SK-N-SH treated with all-trans-retinoic acid at 6 μM for 48 hours (cell line): ENCODE measurements at regions not wholly inside any gene's neighbourhood (a gene's known extent, or its start where the extent isn't known, plus 50 kb on each side); places are given as distances from the start of the nearest gene placed in this dataset.

Experiments
- ATAC-seq: fragments of 200-7000 bp; cut with Tn5 transposase; 3 replicates; pipeline ENCODE4 v1.9.1; 2020; ENCODE audit warnings: mild to moderate bottlenecking, moderate library complexity
- BACH2 ChIP-seq: fragments of 250-450 bp; sonication (Bioruptor Pico); IDR thresholded peaks from 2 replicates; pipeline ENCODE4 v1.9.0; 2021; ENCODE audit warnings: mild to moderate bottlenecking, borderline replicate concordance
- CSDC2 ChIP-seq: fragments of 250-450 bp; sonication (Bioruptor Pico); IDR thresholded peaks from 2 replicates; pipeline ENCODE4 v1.5.0; 2020; ENCODE audit warnings: mild to moderate bottlenecking, moderate library complexity
- ESRRG ChIP-seq: fragments of 250-450 bp; sonication (Bioruptor Pico); IDR thresholded peaks from 2 replicates; pipeline ENCODE4 v1.6.1; 2021; ENCODE audit warnings: mild to moderate bottlenecking
- GLIS3 ChIP-seq: fragments of 250-450 bp; sonication (Bioruptor Pico); IDR thresholded peaks from 2 replicates; pipeline ENCODE4 v1.5.0; 2020; ENCODE audit warnings: mild to moderate bottlenecking, moderate library complexity
- ISL1 ChIP-seq: fragments of 250-450 bp; sonication (Bioruptor Pico); IDR thresholded peaks from 2 replicates; pipeline ENCODE4 v2.1.2; 2022; ENCODE audit warnings: mild to moderate bottlenecking, moderate library complexity
- OSR1 ChIP-seq: fragments of 250-450 bp; sonication (Bioruptor Pico); IDR thresholded peaks from 2 replicates; pipeline ENCODE4 v1.8.0; 2022; ENCODE audit warnings: moderate library complexity, mild to moderate bottlenecking, inconsistent platforms
- PPARA ChIP-seq: fragments of 250-450 bp; sonication (Bioruptor Pico); IDR thresholded peaks from 2 replicates; pipeline ENCODE4 v1.5.0; 2020; ENCODE audit warnings: mild to moderate bottlenecking, borderline replicate concordance
- RARB ChIP-seq: fragments of 250-450 bp; sonication (Bioruptor Pico); IDR thresholded peaks from 2 replicates; pipeline ENCODE4 v1.8.0; 2021; ENCODE audit warnings: mild to moderate bottlenecking, moderate library complexity
- SNAI2 ChIP-seq: fragments of 250-450 bp; sonication (Bioruptor Pico); IDR thresholded peaks from 2 replicates; pipeline ENCODE4 v1.5.0; 2020; ENCODE audit warnings: mild to moderate bottlenecking, moderate library complexity
- TCF4 ChIP-seq: fragments of 250-450 bp; sonication (Bioruptor Pico); IDR thresholded peaks from 2 replicates; pipeline ENCODE4 v1.8.0; 2021; ENCODE audit warnings: mild to moderate bottlenecking, moderate library complexity, borderline replicate concordance
- TOX ChIP-seq: fragments of 250-450 bp; sonication (Bioruptor Pico); IDR thresholded peaks from 2 replicates; pipeline ENCODE4 v1.8.0; 2021; ENCODE audit warnings: mild to moderate bottlenecking, moderate library complexity, borderline replicate concordance
- ZC3H10 ChIP-seq: fragments of 250-450 bp; sonication (Bioruptor Pico); IDR thresholded peaks from 2 replicates; pipeline ENCODE4 v1.5.1; 2021; ENCODE audit warnings: mild to moderate bottlenecking, moderate library complexity
- ZFP3 ChIP-seq: fragments of 250-450 bp; sonication (Bioruptor Pico); IDR thresholded peaks from 2 replicates; pipeline ENCODE4 v1.5.0; 2020; ENCODE audit warnings: mild to moderate bottlenecking, moderate library complexity
- ZFP30 ChIP-seq: fragments of 450-650 bp; formaldehyde crosslinking; IDR thresholded peaks from 2 replicates; pipeline ENCODE4 v1.5.0; 2022; ENCODE audit warnings: mild to moderate bottlenecking, moderate library complexity
- ZNF565 ChIP-seq: fragments of 450-650 bp; formaldehyde crosslinking; conservative IDR thresholded peaks from 2 replicates; pipeline ENCODE4 v1.5.0; 2020; ENCODE audit warnings: low read depth, mild to moderate bottlenecking, moderate library complexity
- ZNF70 ChIP-seq: fragments of 450-650 bp; formaldehyde crosslinking; IDR thresholded peaks from 2 replicates; pipeline ENCODE4 v1.5.0; 2020; ENCODE audit warnings: mild to moderate bottlenecking, moderate library complexity
- ZNF8 ChIP-seq: fragments of 450-650 bp; formaldehyde crosslinking; IDR thresholded peaks from 2 replicates; pipeline ENCODE4 v1.5.0; 2020; ENCODE audit warnings: mild to moderate bottlenecking, moderate library complexity
- TF ChIP-seq, protein P1 (sequence below): fragments of 250-450 bp; sonication (Bioruptor Pico); IDR thresholded peaks from 2 replicates; pipeline ENCODE4 v1.5.0; 2020; ENCODE audit warnings: mild to moderate bottlenecking, moderate library complexity
- TF ChIP-seq, protein P2 (sequence below): fragments of 250-450 bp; sonication (Bioruptor Pico); IDR thresholded peaks from 2 replicates; pipeline ENCODE4 v1.8.0; 2021; ENCODE audit warnings: low read depth, mild to moderate bottlenecking, moderate library complexity, borderline replicate concordance
- TF ChIP-seq, protein P3 (sequence below): fragments of 250-450 bp; sonication (Bioruptor Pico); IDR thresholded peaks from 2 replicates; pipeline ENCODE4 v1.5.1; 2021; ENCODE audit warnings: mild to moderate bottlenecking, moderate library complexity
- TF ChIP-seq, protein P4 (sequence below): fragments of 250-450 bp; sonication (Bioruptor Pico); IDR thresholded peaks from 2 replicates; pipeline ENCODE4 v1.5.1; 2020; ENCODE audit warnings: low read depth, mild to moderate bottlenecking, moderate library complexity

DNA sequence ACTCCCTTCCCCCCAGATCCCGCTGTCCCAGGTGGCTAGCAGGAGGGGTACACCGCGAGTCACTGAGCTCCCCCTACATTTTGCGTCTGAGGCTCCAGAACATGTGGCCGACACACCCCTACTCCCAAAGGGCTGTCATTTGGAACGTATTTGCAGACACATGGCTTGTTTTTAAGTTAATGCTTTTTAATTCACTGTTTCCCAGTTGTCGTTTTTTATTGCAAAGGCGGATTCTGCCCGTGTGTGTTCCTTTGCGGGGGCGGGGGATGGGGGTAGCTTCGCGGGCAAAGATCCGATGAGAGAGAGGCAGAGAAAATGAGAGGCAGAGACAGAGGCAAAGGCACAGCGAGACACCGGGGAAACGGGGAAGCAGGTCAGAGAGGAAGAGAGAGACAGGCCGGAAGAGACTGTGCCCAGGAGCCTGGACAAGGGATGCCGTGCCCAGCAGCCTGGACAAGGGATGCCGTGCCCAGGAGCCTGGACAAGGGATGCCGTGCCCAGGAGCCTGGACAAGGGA, 270.2 kb downstream of the FOXD2 start:
- TF ChIP-seq ESRRG (CRISPR knock-in tag) (no peak), ZNF565 (CRISPR knock-in tag) (no peak), ISL1 (CRISPR knock-in tag) (no peak), ZFP30 (no peak), PPARA (no peak), TOX (CRISPR knock-in tag) (no peak), GLIS3 (CRISPR knock-in tag) (no peak), RARB (CRISPR knock-in tag) (no peak), BACH2 (CRISPR knock-in tag) (no peak), CSDC2 (CRISPR knock-in tag) (no peak), ZNF8 (no peak), ZFP3 (CRISPR knock-in tag) (no peak), SNAI2 (CRISPR knock-in tag) (no peak), ZC3H10 (CRISPR knock-in tag) (no peak)
- TF ChIP-seq, protein P1, sequence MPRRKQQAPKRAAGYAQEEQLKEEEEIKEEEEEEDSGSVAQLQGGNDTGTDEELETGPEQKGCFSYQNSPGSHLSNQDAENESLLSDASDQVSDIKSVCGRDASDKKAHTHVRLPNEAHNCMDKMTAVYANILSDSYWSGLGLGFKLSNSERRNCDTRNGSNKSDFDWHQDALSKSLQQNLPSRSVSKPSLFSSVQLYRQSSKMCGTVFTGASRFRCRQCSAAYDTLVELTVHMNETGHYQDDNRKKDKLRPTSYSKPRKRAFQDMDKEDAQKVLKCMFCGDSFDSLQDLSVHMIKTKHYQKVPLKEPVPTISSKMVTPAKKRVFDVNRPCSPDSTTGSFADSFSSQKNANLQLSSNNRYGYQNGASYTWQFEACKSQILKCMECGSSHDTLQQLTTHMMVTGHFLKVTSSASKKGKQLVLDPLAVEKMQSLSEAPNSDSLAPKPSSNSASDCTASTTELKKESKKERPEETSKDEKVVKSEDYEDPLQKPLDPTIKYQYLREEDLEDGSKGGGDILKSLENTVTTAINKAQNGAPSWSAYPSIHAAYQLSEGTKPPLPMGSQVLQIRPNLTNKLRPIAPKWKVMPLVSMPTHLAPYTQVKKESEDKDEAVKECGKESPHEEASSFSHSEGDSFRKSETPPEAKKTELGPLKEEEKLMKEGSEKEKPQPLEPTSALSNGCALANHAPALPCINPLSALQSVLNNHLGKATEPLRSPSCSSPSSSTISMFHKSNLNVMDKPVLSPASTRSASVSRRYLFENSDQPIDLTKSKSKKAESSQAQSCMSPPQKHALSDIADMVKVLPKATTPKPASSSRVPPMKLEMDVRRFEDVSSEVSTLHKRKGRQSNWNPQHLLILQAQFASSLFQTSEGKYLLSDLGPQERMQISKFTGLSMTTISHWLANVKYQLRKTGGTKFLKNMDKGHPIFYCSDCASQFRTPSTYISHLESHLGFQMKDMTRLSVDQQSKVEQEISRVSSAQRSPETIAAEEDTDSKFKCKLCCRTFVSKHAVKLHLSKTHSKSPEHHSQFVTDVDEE (CRISPR knock-in tag) = no peak
- TF ChIP-seq, protein P2, sequence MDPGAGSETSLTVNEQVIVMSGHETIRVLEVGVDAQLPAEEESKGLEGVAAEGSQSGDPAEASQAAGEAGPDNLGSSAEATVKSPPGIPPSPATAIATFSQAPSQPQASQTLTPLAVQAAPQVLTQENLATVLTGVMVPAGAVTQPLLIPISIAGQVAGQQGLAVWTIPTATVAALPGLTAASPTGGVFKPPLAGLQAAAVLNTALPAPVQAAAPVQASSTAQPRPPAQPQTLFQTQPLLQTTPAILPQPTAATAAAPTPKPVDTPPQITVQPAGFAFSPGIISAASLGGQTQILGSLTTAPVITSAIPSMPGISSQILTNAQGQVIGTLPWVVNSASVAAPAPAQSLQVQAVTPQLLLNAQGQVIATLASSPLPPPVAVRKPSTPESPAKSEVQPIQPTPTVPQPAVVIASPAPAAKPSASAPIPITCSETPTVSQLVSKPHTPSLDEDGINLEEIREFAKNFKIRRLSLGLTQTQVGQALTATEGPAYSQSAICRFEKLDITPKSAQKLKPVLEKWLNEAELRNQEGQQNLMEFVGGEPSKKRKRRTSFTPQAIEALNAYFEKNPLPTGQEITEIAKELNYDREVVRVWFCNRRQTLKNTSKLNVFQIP (CRISPR knock-in tag) = no peak
- TF ChIP-seq, protein P3, sequence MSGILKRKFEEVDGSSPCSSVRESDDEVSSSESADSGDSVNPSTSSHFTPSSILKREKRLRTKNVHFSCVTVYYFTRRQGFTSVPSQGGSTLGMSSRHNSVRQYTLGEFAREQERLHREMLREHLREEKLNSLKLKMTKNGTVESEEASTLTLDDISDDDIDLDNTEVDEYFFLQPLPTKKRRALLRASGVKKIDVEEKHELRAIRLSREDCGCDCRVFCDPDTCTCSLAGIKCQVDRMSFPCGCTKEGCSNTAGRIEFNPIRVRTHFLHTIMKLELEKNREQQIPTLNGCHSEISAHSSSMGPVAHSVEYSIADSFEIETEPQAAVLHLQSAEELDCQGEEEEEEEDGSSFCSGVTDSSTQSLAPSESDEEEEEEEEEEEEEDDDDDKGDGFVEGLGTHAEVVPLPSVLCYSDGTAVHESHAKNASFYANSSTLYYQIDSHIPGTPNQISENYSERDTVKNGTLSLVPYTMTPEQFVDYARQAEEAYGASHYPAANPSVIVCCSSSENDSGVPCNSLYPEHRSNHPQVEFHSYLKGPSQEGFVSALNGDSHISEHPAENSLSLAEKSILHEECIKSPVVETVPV (CRISPR knock-in tag) = no peak
- TF ChIP-seq, protein P4, sequence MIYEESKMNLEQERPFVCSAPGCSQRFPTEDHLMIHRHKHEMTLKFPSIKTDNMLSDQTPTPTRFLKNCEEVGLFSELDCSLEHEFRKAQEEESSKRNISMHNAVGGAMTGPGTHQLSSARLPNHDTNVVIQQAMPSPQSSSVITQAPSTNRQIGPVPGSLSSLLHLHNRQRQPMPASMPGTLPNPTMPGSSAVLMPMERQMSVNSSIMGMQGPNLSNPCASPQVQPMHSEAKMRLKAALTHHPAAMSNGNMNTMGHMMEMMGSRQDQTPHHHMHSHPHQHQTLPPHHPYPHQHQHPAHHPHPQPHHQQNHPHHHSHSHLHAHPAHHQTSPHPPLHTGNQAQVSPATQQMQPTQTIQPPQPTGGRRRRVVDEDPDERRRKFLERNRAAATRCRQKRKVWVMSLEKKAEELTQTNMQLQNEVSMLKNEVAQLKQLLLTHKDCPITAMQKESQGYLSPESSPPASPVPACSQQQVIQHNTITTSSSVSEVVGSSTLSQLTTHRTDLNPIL = no peak
- ATAC-seq = no peak

DNA sequence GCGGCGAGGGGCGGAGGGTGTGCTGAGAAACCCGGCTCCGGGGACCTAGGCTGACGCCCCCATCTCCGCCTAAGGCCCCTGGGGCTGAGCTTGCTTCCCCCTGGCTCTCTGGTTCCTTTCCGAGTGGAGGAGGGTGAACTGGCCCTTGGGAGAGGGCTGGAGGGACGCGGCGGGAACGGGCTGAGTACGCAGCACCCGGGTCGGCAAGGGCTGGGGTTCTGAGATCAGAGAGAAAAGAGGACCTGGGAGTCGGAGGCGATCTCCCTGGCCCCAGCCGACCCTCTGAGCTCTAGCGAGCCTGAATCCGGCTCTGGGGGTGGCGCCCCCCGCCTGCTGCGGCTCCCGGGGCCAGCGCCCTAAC, 270.8 kb downstream of the FOXD2 start:
- no peak for ATAC-seq
- TF ChIP-seq TOX (CRISPR knock-in tag) = no peak
- TF ChIP-seq OSR1 (CRISPR knock-in tag) = no peak
- TF ChIP-seq TCF4 (CRISPR knock-in tag) = no peak
- TF ChIP-seq, protein P4 = no peak
- TF ChIP-seq, protein P1 (CRISPR knock-in tag) = no peak
- no peak for TF ChIP-seq ZNF8
- TF ChIP-seq ZNF70 = no peak
- no peak for TF ChIP-seq CSDC2 (CRISPR knock-in tag)
- TF ChIP-seq BACH2 (CRISPR knock-in tag) = no peak
- TF ChIP-seq, protein P3 (CRISPR knock-in tag) = no peak
- TF ChIP-seq, all 23 proteins: peak for 0
